NCI-H460 (cell line): ENCODE measurements at regions not wholly inside any gene's neighbourhood (a gene's known extent, or its start where the extent isn't known, plus 50 kb on each side); places are given as distances from the start of the nearest gene placed in this dataset.

ENCODE experiments used
- DNase-seq: peaks from one replicate; pipeline ENCODE4 v3.0.0-alpha.2; 2016; ENCODE audit warnings: low read depth; ENCODE audit errors: extremely low read depth

DNA sequence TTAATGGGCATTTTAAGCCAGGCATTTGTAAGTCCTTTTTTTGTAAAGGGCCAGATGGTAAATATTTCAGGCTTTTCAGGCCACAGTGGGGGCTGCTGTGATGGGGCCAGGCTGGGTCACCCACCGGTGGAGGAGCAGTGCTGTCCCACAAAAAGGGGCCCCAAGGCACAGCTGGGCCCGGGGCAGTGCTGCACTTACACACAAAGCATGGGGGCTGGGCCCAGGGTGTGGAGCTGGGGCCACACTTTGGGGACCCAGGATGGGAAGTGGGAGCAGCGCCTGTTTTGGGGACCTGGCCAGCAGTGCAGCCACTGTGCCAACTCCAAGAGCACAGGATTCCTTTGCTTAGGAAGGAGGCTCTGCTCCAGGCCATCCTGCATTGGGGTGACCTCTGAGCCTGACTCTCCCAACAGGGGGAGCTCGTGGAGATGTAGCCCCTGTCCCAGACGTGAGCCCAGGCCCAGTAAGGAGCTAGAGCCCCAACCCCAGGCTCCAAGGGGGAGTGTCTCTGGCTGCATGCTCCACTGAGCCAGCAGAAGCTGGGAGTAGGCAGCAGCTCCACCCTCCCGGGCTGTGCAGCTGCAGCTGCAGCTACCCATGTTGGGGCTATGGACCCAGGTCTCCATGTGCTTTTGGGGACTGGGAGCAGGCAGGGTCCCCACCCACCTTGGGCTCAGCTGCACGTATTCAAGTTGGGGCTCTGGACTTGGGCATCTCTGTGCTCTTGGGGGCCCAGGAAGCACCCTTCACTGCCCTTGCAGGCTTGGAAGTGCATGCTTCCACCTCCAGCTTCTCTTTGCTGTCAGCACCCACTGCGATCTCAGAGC, 1036.5 kb upstream of the CNTNAP5 start:
- no peak for DNase-seq

DNA sequence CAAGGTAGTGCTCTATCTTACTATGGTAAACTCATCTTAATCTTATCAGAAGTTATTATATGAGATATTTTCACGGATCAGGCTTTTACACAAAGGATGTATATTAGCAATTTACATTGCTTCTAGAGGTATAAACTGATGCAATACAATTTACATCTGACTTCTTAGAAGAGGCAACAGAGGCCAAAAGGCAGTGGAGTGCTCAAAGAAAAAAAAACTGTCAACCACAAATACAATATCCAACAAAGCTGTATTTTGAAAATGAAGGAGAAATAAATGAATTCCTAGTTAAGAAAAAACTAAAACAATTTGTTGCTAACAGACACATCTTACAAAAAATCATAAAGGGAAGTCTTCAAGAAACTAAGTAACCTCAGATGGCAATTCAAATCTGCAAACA, 1031.5 kb upstream of the CNTNAP5 start:
- DNase-seq: no peak

DNA sequence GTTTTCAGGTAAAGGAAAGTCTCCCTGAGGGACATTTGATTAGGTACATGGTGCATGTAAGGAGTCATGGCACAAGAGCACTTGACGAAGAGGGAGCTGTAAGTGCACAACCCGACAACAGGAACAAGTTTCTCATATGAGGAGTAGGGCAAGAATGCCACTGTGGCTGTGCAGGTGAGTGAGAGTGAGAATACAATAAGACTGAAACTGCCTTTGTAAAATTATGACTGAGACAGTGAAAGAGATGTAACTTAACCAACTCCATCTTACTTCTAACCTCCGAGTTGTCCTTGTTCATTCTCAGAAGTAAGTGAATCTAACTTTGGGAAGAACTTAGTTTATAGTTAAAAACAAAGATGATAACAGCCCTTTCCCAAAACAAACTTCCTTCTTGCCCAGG, 1025.8 kb upstream of the CNTNAP5 start:
- no peak for DNase-seq

DNA sequence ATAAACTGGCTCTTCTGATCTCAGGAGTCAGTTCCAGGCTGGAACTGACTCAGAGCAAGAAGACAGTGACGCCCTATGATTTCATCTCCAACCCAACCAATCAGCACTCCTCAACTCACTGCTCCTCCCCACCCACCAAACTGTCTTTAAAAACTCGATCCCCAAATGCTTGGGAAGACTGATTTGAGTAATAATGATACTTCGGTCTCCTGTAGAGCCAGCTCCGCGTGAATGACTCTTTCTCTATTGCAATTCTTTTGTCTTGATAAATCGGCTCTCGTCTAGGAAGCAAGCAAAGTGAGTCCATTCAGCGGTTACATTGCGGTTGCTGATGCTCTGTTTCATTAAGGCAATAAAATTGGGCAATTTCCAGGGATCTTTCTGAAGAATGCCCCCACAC, 1025.3 kb upstream of the CNTNAP5 start:
- DNase-seq: no peak

DNA sequence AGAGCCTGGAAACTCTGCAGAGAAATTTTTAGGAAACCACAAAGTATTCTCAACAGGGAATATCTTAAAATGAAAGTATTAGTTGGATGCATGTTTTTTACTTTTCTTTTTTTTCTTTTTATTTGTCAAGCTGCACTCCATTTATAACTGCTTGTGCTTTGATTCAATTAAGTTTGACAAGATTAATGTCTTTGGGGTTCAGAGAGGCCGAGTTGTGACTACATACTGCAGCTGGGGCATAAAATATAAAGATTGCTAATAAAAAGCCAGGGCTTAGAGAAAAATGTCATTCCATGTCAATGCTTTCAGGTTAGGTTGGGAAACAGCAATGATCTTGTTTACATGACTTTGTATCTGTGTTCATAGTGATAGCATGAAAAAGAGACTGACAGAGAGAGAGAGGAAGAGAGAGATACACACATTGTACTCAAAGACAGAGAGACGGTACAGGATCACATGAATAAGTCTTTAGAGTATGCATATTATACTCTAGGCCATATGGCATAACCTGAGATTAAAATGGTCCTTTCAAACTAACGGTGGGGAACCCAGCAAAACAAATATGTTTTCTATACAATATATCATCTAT, 1022.3 kb upstream of the CNTNAP5 start:
- DNase-seq: no peak

DNA sequence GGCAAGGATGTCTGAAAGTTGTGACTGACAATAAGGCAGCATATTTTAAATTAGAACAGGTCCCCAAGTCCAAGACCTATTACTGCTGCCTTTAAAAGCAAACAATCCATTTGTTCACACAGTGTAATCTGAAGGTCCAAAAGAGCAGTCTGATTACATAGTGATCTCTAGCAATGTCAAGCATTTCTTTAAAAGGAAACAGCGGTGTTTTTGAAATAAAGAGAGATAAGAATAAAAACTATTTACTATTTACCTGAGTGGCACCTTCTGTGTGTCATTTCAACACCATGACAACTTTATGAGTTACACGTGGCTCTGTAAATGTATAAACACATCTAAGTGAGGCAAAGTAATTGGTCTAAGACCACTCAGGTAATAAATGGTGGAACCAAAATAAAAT, 1009.9 kb upstream of the CNTNAP5 start:
- DNase-seq: no peak

DNA sequence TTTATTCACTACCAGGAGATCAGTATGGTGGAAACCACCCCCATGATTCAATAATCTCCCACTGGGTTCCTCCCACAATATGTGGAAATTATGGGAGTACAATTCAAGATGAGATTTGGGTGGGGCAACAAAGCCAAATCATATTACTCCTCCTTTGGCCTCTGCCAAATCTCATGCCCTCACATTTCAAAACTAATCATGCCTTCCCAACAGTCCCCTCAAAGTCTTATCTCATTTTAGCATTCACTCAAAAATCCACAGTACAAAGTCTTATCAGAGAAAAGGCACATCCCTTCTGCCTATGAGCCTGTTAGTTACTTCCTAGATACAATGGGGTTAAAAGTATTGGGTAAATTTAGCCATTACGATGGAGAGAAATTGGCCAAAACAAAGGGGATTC, 989.5 kb upstream of the CNTNAP5 start:
- DNase-seq: no peak

DNA sequence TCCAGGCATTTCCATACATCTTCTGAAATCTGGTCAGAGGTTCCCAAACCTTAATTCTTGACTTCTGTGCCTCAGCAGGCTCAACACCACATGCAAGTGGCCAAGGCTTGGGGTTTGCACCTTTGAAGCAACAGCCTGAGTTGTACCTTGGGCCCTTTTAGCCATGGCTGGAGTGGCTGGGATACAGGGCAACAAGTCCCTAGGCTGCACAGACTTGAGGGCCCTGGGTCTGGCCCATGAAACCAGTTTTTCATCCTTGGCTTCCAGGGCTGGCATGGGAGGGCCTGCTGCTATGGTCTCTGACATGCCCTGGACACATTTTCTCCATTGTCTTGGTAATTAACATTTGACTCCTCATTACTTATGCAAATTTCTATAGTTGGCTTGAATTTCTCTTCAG, 988.8 kb upstream of the CNTNAP5 start:
- DNase-seq: no peak

DNA sequence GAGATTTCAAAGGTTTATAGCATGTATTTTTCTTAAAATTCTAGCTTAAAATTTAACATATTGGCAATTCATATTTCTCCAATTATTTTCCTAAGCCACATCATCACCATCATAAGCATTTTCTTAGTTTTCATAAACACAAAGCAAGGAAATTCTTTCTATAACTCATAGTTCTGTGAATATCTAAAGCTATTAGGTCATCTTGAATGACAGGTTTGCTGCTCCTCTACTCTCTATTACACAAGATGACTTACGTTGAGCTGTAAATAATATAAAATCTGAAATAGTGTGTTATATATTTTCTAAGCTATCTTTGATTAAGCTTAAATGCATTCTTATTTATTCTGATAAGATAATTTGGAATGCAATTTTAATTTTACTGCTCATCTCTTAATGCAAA, 984.6 kb upstream of the CNTNAP5 start:
- no peak for DNase-seq

DNA sequence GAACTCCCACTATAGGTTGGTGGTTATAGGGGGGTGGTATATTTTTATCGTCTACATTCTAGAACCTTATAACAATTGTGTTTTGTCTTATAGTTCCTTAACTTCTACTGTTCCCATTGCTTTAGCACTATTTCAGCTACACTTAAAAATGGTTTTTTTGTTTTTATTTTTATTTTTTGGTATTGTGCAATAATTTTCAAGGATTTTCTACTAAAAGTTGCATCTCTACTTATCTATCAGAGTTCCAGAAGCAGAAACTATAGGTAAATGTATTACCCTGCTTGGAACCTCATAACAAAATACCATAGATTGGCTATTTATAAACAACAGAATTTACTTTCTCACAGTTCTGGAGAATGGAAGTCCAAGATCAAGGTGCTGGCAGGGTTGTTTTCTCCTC, 981.6 kb upstream of the CNTNAP5 start:
- DNase-seq: no peak

DNA sequence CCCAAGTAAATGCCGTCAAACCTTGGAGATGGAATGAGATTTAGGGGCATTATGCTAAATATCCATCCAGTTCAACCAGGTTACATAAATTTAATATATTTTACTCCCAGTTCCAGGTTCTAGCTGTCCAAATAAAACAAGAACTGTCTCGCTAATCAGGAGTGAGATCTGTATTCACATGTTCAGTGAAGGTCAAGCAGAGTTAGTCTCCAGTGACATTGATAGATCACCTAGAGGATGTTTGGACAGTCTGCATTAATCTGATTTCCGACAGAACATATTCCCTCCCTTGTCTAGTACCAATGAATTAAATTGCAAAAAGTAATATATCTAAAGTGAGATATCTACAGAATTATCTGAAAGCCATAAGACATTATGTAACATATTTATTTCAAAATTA, 979.4 kb upstream of the CNTNAP5 start:
- no peak for DNase-seq

DNA sequence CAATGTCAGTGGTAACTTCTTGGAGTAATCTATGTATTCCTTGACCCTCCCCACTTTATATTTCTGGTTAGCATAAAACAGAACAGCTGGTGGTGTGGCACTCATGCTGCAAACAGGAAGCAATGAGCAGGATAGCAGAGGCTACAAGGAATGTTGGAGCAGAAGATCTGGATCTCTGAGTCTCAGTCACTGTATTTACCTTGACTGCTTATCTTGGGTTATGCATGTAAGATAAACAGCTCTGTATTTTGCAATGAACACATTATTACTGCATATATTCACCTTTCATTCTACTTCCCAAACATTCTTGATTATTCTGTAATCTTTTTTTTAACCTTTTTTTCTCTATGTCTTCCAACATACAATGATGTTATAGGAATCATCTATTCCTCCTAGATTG, 977.9 kb upstream of the CNTNAP5 start:
- no peak for DNase-seq

DNA sequence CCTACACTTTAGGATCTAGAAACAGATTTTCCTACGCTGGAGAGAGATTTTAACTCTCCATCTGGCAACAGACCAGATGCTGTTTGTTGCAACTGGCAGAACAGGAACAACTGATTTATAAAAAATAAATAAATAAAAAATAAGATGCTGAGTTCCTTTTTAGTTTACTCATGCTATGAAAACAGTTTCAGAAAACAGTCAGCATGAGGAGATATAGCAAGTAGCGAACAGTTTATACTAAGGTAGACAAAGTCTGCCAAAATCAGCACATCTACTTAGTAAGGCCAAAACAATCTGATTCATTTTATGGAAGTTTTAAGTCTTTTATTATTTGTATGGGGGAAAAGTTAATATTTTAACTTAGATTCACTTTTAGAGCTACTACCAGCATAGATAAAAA, 974.0 kb upstream of the CNTNAP5 start:
- no peak for DNase-seq

DNA sequence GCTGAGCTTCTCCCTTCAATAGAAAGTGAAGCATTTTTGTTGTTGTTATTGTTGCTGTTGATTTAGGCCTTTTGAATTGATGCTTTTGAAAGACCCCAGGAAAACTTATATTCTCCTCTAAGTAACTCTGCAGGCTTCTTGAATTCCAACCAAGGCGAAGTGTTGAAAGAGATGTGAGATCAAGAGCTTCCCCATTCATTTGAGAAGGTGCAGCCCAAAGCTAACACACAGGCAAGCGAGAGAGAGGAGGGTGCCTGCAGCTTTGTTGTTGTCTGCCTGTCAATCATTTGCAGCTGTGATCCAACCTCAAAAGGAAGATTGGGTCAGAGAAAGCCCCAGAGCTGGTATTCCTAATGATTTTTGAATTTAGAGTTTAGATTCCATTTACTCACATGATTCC, 963.6 kb upstream of the CNTNAP5 start:
- no peak for DNase-seq

DNA sequence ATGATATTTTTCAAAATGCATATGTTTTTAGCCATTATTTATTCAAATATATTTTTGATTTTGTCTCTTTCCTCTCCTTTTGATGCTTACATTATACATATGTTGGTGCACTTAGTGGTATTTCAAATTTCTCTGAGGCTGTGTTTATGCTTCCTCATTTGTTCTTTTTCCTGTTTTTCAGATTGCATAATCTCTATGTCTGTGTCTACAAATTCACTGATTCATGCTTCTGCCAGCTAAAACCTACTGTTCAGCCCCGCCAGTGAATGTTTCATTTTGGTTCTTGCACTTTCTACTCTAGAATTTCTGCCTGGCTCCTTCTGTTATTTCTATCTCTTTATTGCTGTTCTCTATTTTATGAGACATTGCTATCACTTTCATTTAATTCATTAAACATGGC, 951.7 kb upstream of the CNTNAP5 start:
- no peak for DNase-seq

DNA sequence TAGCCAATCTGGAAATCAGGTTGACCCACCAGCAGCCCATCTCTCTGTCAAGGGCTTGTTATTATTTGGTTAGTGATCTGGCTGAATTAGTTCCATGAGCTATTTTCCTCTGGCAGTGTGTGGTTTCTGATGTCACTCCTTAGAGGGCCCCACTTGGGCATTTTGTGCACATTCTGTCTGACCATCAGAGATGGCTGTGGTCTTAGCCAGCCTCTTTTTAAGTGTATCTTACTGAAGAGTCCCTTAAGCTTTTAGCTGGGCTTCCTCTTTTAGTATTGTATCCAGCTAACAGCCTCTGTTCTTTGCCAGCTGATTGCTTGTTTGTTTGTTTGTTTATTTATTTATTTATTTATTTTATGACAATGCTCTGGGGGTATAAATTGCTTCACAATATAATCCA, 951.1 kb upstream of the CNTNAP5 start:
- no peak for DNase-seq

DNA sequence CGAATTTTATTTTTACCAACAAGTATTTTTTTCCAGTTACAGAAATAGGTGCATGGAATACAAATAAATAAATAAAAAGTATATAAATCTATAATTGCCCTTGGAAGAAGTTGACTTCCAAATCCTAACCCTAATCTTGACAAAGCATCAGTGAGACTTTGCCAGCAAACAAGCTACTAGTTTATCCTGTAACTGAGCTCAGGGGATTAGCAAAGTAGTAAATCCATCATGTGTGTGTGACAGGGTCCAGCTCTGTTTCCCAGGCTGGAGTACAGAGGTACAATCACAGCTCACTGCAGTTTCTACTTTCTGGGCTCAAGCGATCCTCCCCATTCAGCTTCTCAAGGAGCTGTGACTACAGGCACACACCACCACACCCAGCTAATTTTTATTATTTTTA, 948.0 kb upstream of the CNTNAP5 start:
- DNase-seq: no peak

DNA sequence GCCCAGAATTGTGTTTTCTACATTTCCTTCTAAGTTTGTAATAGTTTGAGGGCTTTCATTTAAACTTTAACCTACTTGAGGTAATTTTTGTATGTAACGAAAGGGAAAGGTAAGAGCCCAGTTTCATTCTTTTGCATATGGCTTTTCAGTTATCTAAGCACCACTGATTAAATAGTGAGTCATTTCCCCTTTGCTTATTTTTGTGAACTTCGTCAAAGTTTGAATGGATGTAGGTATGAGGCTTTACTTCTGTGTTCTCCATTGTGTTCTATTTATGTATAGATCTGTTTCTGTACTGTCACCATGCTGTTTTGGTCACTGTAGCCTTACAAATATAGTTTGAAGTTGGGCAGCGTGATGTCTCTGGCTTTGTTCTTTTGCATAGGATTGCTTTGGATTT, 944.8 kb upstream of the CNTNAP5 start:
- no peak for DNase-seq

DNA sequence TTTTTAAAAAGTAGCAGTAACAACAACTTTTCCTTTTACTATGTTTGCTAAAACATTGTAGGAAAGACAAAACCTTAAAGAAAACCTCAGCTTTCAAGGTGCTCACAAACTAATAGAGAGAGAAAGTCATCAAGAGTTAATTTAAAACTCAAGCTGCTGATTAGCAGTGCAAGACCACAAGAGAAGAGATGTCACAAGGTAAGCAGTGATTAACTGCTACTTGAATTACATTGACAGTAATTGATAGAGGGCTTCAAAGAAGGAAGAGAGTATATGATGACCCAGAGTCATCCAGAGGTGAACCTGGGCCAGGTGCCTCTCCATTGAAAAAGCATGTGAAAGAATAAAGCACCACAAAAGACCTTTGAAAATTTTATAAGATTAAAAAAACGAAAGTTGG, 939.6 kb upstream of the CNTNAP5 start:
- no peak for DNase-seq

DNA sequence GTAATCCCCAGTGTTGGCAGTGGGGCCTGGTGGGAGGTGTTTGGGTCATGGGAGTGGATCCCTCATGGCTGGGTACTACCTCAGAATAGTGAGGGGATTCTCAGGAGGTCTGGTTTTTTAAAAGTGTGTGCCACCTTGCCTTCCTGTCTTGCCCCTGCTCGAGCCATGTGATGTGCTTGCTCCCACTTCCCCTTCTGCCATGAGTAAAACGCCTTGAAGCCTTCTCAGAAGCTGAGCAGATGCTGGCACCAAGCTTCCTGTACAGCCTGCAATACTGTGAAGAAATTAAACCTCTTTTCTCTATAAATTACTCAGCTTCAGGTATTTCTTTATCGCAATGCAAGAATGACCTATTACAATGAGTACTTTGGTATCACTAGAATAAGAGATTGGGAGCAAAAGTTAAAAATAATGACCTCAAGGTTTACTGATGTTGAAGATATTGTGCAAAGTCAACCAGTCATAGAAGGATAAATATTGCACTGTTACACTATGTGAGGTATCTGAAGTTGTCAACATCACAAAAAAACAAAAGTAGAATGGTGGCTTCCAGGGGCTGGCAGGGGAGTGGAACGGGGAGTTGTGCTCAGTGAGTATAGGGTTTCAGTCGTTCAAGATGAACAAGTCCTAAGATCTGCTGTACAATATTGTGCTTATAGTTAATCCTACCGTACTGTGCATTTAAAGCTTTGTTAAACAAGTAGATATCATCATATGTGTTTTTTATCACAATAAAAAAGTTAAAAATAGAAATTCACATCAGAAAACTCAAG, 938.3 kb upstream of the CNTNAP5 start:
- no peak for DNase-seq

DNA sequence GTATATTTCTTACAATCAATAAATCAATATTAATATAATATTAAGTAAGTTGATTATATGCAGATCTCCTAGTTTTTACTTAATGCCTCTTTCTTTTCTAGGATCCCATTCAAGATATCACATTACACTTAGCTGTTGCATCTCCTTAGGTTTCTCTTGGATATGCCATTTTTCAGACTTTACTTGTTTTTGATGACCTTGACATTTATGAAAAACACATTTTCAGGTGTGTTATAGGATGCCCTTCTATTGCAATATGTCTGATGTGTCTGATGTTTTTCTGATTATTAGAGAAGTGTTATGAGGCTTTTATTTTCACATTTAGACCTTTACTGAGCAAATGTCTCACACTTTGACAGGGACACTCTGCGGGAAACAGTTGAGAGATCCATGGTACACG, 933.6 kb upstream of the CNTNAP5 start:
- DNase-seq: no peak

DNA sequence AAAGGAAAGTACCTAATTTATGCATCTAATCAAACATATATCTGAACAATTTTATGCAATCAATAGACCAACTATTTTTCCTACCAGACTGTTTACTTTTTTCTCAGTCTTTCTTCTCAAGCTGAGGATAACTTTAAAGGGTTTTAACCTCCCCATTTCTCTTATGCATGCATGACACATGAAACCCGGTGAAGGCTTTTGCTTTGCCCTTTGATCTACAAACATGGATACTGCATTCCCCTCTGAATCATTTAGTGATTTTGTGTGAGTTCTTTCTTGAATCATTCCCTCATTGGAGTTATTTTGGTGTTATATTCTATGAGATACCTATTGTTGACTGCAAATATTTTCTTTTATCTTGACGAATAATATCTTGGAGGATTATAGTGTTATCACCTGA, 931.9 kb upstream of the CNTNAP5 start:
- no peak for DNase-seq
